Natural killer cell (primary cell): ENCODE measurements at regions not wholly inside any gene's neighbourhood (a gene's known extent, or its start where the extent isn't known, plus 50 kb on each side); places are given as distances from the start of the nearest gene placed in this dataset.

Experiments used
- ATAC-seq, 3 donors: fragments of 150-1000 bp in 2 of 3; fragments of 200-7000 bp in 1 of 3; cut with Tn5 transposase; 1 replicate in 1 of 3; 2 replicates in 2 of 3; pipeline ENCODE4 v1.10.0; 2021; ENCODE audit warnings: mild to moderate bottlenecking in 2 of 3, moderate library complexity in 2 of 3
- DNase-seq, 2 donors: peaks; one replicate each; pipeline versions ENCODE4 v3.0.0 to v3.0.0-alpha.2; 2013 to 2021; ENCODE audit warnings: mixed read lengths in 1 of 2
- H3K27ac ChIP-seq: one replicate; pipeline ENCODE4 v1.5.1; 2013; ENCODE audit warnings: mild to moderate bottlenecking, low read length
- H3K27me3 ChIP-seq: one replicate; pipeline ENCODE4 v1.6.1; 2013; ENCODE audit warnings: low read length; ENCODE audit not compliant: control insufficient read depth, insufficient read depth
- H3K36me3 ChIP-seq: one replicate; pipeline ENCODE4 v1.6.1; 2013; ENCODE audit warnings: low read length; ENCODE audit not compliant: control insufficient read depth, insufficient read depth
- H3K4me1 ChIP-seq: one replicate; pipeline ENCODE4 v1.6.1; 2013; ENCODE audit warnings: low read length; ENCODE audit not compliant: control insufficient read depth, insufficient read depth
- H3K4me3 ChIP-seq: one replicate; pipeline ENCODE4 v1.5.1; 2013; ENCODE audit warnings: low read length
- H3K9me3 ChIP-seq: one replicate; pipeline ENCODE4 v1.6.1; 2013; ENCODE audit warnings: low read length; ENCODE audit not compliant: control insufficient read depth, insufficient read depth
- H3K27ac Mint-ChIP-seq, 2 donors: one replicate each; pipeline ENCODE4 v1.8.0; 2022; ENCODE audit warnings: mild to moderate bottlenecking in 2 of 2, mixed read lengths in 2 of 2, moderate library complexity in 1 of 2
- H3K27me3 Mint-ChIP-seq, 2 donors: one replicate each; pipeline ENCODE4 v1.8.0; 2022; ENCODE audit warnings: low read depth in 2 of 2, mixed read lengths in 2 of 2
- H3K36me3 Mint-ChIP-seq: one replicate; pipeline ENCODE4 v1.8.0; 2022; ENCODE audit warnings: mixed read lengths
- H3K4me1 Mint-ChIP-seq, 2 donors: one replicate each; pipeline ENCODE4 v1.8.0; 2022; ENCODE audit warnings: mixed read lengths in 2 of 2
- H3K4me3 Mint-ChIP-seq: one replicate; pipeline ENCODE4 v1.8.0; 2022; ENCODE audit warnings: mild to moderate bottlenecking, moderate library complexity, mixed read lengths
- H3K9me3 Mint-ChIP-seq, 2 donors: one replicate each; pipeline ENCODE4 v1.8.0; 2022; ENCODE audit warnings: mixed read lengths in 2 of 2
- WGBS: methylation state at CpG from one replicate; pipeline ENCODE4 v1.1.7; 2013; ENCODE audit warnings: missing lambda C conversion rate; ENCODE audit not compliant: insufficient coverage; 5-methylcytosine and 5-hydroxymethylcytosine counted together
- intact Hi-C: fragments of 100-400 bp; cut with micrococcal nuclease; formaldehyde crosslinking; loops from one replicate; pipeline ENCODE4 v1.14.2; 2022
- TF ChIP-seq, protein P1 (sequence below): fragments of 200-600 bp; IDR thresholded peaks from one replicate; pipeline ENCODE4 v1.8.0; 2022; ENCODE audit warnings: antibody characterized with exemption

DNA sequence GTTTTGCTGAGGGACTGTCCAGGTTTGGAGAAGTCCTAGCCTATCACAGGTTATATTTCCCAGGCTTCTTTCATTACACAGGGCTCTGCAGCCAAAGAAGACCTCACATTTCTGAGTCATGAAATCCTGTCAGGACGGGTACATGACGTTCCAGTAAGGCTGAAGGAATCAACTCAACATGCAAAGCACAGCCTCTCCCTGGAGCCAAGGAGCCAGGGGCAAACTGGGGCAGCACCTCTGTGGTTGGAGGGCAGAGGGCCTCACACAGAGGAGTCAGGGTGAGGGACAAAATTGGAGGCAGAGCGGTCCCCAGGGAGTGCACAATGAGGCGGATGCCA is 116.3 kb upstream of the GDF10 start:
- H3K27me3 ChIP-seq = no peaks in the 10 kb centered on the region
- TF ChIP-seq, protein P1, sequence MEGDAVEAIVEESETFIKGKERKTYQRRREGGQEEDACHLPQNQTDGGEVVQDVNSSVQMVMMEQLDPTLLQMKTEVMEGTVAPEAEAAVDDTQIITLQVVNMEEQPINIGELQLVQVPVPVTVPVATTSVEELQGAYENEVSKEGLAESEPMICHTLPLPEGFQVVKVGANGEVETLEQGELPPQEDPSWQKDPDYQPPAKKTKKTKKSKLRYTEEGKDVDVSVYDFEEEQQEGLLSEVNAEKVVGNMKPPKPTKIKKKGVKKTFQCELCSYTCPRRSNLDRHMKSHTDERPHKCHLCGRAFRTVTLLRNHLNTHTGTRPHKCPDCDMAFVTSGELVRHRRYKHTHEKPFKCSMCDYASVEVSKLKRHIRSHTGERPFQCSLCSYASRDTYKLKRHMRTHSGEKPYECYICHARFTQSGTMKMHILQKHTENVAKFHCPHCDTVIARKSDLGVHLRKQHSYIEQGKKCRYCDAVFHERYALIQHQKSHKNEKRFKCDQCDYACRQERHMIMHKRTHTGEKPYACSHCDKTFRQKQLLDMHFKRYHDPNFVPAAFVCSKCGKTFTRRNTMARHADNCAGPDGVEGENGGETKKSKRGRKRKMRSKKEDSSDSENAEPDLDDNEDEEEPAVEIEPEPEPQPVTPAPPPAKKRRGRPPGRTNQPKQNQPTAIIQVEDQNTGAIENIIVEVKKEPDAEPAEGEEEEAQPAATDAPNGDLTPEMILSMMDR = no peak
- DNase-seq (no peak), ATAC-seq (no peak)
- no peak overlapping the region for H3K4me3 Mint-ChIP-seq
- H3K9me3 Mint-ChIP-seq = no peaks in the 10 kb centered on the region
- H3K4me1 Mint-ChIP-seq = no peaks in the 10 kb centered on the region
- 90% methylated on average over 4 of the region's 4 CpGs for WGBS
- no peaks in the 10 kb centered on the region for H3K36me3 ChIP-seq
- H3K27me3 Mint-ChIP-seq = no peaks in the 10 kb centered on the region
- H3K9me3 ChIP-seq = no peaks in the 10 kb centered on the region
- H3K27ac ChIP-seq = no peak overlapping the region
- H3K27ac Mint-ChIP-seq = no peak overlapping the region
- no peak overlapping the region for H3K4me3 ChIP-seq
- intact Hi-C loops = no loop called here
- no peaks in the 10 kb centered on the region for H3K36me3 Mint-ChIP-seq
- H3K4me1 ChIP-seq = no peaks in the 10 kb centered on the region

DNA sequence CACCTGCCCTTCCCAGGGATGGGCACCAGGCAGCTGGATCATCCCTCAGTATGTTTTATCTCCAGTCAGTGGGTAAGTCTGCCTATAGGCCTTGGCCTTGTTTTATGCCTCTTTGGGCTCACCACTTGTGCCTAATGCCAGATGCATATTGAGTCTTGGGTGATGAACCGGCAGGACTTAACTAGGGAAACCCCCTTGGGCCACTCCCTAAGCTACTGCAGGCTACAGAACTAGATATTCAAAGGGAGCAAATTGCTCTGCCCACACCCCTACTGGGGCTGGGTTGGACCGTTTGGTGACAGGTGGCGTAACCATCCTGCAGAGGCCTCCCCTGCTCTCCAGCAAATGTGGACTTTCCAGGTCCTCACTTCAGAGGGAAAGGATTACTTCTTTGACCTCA is 115.7 kb upstream of the GDF10 start:
- ATAC-seq (no peak), DNase-seq (no peak)
- H3K27me3 Mint-ChIP-seq = no peaks in the 10 kb centered on the region
- Histone ChIP-seq H3K27me3 (no peaks in the 10 kb centered on the region), H3K4me3 (no peak overlapping the region), H3K4me1 (no peaks in the 10 kb centered on the region), H3K36me3 (no peaks in the 10 kb centered on the region), H3K27ac (no peak overlapping the region), H3K9me3 (no peaks in the 10 kb centered on the region)
- TF ChIP-seq, protein P1 = no peak
- H3K27ac Mint-ChIP-seq = no peak overlapping the region
- WGBS = 83% methylated on average over 3 of the region's 3 CpGs
- no peaks in the 10 kb centered on the region for H3K4me1 Mint-ChIP-seq
- H3K36me3 Mint-ChIP-seq = no peaks in the 10 kb centered on the region
- no peaks in the 10 kb centered on the region for H3K9me3 Mint-ChIP-seq
- intact Hi-C loops = no loop called here
- H3K4me3 Mint-ChIP-seq = no peak overlapping the region

DNA sequence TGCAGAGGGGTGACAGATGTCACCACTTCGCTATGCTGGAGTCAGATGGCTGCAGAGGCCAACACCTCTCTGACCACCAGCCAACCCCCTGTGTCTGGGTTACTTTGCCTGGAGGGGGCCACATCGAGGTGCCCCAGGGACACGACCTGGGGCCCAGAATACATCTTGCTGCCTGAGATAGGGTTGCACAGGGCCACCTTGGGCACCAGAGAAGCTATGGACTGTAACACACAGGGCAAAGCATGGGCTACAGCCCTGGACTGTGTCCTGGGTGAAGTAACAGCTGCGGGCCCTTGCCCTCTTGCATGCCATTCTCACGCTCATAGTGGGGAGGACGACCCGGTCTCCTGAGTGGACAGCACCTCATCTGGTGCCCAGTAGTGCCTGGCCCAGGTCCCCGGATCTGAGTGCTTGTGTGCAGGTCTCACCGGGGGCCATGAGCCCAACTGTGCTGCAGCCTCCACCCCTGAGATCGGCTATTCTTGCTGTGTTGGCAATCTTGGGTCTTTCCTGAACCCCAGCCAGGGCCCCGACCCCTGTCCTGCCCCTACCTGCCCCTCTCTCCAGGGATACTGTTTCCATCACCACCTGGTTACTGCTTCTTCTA is 115.2 kb upstream of the GDF10 start:
- Mint-ChIP-seq H3K36me3 (no peaks in the 10 kb centered on the region), H3K9me3 (no peaks in the 10 kb centered on the region), H3K4me1 (no peaks in the 10 kb centered on the region), H3K4me3 (no peak overlapping the region), H3K27me3 (no peaks in the 10 kb centered on the region), H3K27ac (no peak overlapping the region)
- ATAC-seq = no peak
- 86% methylated on average over 11 of the region's 11 CpGs for WGBS
- H3K27ac ChIP-seq = no peak overlapping the region
- TF ChIP-seq, protein P1 = no peak
- H3K36me3 ChIP-seq = no peaks in the 10 kb centered on the region
- no peak for DNase-seq
- H3K4me1 ChIP-seq = no peaks in the 10 kb centered on the region
- no peaks in the 10 kb centered on the region for H3K27me3 ChIP-seq
- H3K9me3 ChIP-seq = no peaks in the 10 kb centered on the region
- intact Hi-C loops = no loop called here
- no peak overlapping the region for H3K4me3 ChIP-seq

DNA sequence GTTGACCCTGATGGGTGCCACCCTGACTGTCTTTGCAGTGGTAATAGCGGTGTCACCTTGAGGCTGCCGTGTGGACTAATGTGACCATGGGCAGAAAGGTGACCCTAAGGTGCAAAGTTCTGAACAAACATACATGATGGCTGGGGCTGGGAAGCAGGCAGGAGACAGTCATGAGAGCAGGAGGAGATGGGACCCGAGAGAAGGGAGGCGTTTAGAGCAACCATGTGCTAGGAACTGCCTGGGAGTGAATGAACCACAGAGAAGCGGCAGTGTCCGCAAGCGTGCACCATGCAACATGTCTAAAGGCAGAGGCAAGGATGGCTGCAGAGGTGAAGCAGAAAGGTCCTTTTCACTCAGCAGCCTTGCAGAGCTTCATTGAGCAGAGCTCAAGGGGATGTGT is 113.1 kb upstream of the GDF10 start:
- Histone ChIP-seq H3K9me3 (no peaks in the 10 kb centered on the region), H3K27me3 (no peaks in the 10 kb centered on the region), H3K4me3 (no peak overlapping the region), H3K4me1 (no peaks in the 10 kb centered on the region), H3K36me3 (no peaks in the 10 kb centered on the region), H3K27ac (no peak overlapping the region)
- H3K4me3 Mint-ChIP-seq = no peak overlapping the region
- H3K9me3 Mint-ChIP-seq = no peaks in the 10 kb centered on the region
- H3K4me1 Mint-ChIP-seq = no peaks in the 10 kb centered on the region
- H3K27me3 Mint-ChIP-seq = no peaks in the 10 kb centered on the region
- intact Hi-C loops = no loop called here
- 91% methylated on average over 7 of the region's 7 CpGs for WGBS
- no peaks in the 10 kb centered on the region for H3K36me3 Mint-ChIP-seq
- TF ChIP-seq, protein P1 = no peak
- no peak overlapping the region for H3K27ac Mint-ChIP-seq
- no peak for ATAC-seq
- no peak for DNase-seq
